Neural cell (in vitro differentiated cells): ENCODE measurements at regions not wholly inside any gene's neighbourhood (a gene's known extent, or its start where the extent isn't known, plus 50 kb on each side); places are given as distances from the start of the nearest gene placed in this dataset.

Source experiments
- H2AFZ ChIP-seq: fragments of 200-600, 300-800 bp; sonication (generic), shearing (Covaris generic); 2 replicates; pipeline ENCODE4 v1.6.0; 2014; ENCODE audit warnings: low read depth, mild to moderate bottlenecking, antibody characterized with exemption, low read length, moderate library complexity
- H3F3A ChIP-seq: fragments of 200-600 bp; shearing (Covaris generic); 2 replicates; pipeline ENCODE4 v1.6.1; 2016; ENCODE audit warnings: mild to moderate bottlenecking, moderate library complexity, mixed read lengths, antibody characterized with exemption, low read length; ENCODE audit not compliant: insufficient read depth, poor library complexity, severe bottlenecking
- H3K27ac ChIP-seq: fragments of 200-600, 300-800 bp; sonication (generic), shearing (Covaris generic); 2 replicates; pipeline ENCODE4 v1.5.1; 2014; ENCODE audit warnings: mild to moderate bottlenecking, low read length, moderate library complexity
- H3K27me3 ChIP-seq: fragments of 300-800, 200-600 bp; sonication (generic), shearing (Covaris generic); 2 replicates; pipeline ENCODE4 v1.6.0; 2014; ENCODE audit warnings: mild to moderate bottlenecking, low read depth, low read length, moderate library complexity; ENCODE audit not compliant: insufficient read depth
- H3K36me3 ChIP-seq: fragments of 300-800, 200-600 bp; sonication (generic), shearing (Covaris generic); 2 replicates; pipeline ENCODE4 v1.5.1; 2014; ENCODE audit warnings: mild to moderate bottlenecking, antibody characterized with exemption, low read length, moderate library complexity; ENCODE audit not compliant: insufficient read depth
- H3K4me2 ChIP-seq: fragments of 300-800, 200-600 bp; sonication (generic), shearing (Covaris generic); 2 replicates; pipeline ENCODE4 v1.6.0; 2014; ENCODE audit warnings: mild to moderate bottlenecking, low read length
- H3K4me3 ChIP-seq: fragments of 300-800, 200-600 bp; sonication (generic), shearing (Covaris generic); 2 replicates; pipeline ENCODE4 v1.5.1; 2014; ENCODE audit warnings: mild to moderate bottlenecking, low read length, moderate library complexity
- H3K79me2 ChIP-seq: fragments of 200-600 bp; shearing (Covaris generic); replicated peaks from 2 replicates; pipeline ENCODE4 v1.6.0; 2014; ENCODE audit warnings: mild to moderate bottlenecking, low read length, moderate library complexity; ENCODE audit not compliant: insufficient read depth
- H3K9ac ChIP-seq: fragments of 300-800, 200-600 bp; sonication (generic), shearing (Covaris generic); 2 replicates; pipeline ENCODE4 v1.6.1; 2016; ENCODE audit warnings: mild to moderate bottlenecking, low read length, mixed read lengths
- H3K9me2 ChIP-seq: fragments of 200-600 bp; shearing (Covaris generic); 2 replicates; pipeline ENCODE4 v1.6.1; 2016; ENCODE audit warnings: mild to moderate bottlenecking, low read length, mixed read lengths; ENCODE audit not compliant: insufficient read depth
- H3K9me3 ChIP-seq: fragments of 200-600, 300-800 bp; sonication (generic), shearing (Covaris generic); 2 replicates; pipeline ENCODE4 v1.6.1; 2016; ENCODE audit warnings: mild to moderate bottlenecking, mixed run types, low read length, moderate library complexity, mixed read lengths
- H4K20me1 ChIP-seq: fragments of 200-600 bp; shearing (Covaris generic); 2 replicates; pipeline ENCODE4 v1.6.1; 2016; ENCODE audit warnings: mild to moderate bottlenecking, mixed run types; ENCODE audit not compliant: insufficient read depth
- EP300 ChIP-seq: fragments of 450-650 bp; conservative IDR thresholded peaks from 2 replicates; pipeline ENCODE4 v1.6.1; 2014; ENCODE audit warnings: antibody characterized with exemption, mild to moderate bottlenecking, moderate library complexity; ENCODE audit not compliant: poor library complexity, severe bottlenecking
- EZH2 ChIP-seq: fragments of 200-600, 300-800 bp; shearing (Covaris generic), sonication (generic); IDR thresholded peaks from 2 replicates; pipeline ENCODE4 v1.6.1; 2014; ENCODE audit warnings: antibody characterized with exemption, low read length, borderline replicate concordance, mild to moderate bottlenecking; ENCODE audit not compliant: insufficient read depth, poor library complexity, severe bottlenecking
- MXI1 ChIP-seq: fragments of 450-650 bp; conservative IDR thresholded peaks from 2 replicates; pipeline ENCODE4 v1.6.1; 2014; ENCODE audit warnings: antibody characterized with exemption, mild to moderate bottlenecking; ENCODE audit not compliant: poor library complexity, severe bottlenecking
- POLR2AphosphoS5 ChIP-seq: IDR thresholded peaks from 2 replicates; pipeline ENCODE4 v1.6.1; 2012
- RAD21 ChIP-seq: fragments of 450-650 bp; conservative IDR thresholded peaks from 2 replicates; pipeline ENCODE4 v1.6.1; 2014; ENCODE audit warnings: antibody characterized with exemption, mild to moderate bottlenecking, moderate library complexity
- SMC3 ChIP-seq: fragments of 450-650 bp; conservative IDR thresholded peaks from 2 replicates; pipeline ENCODE4 v1.6.1; 2014; ENCODE audit warnings: antibody characterized with exemption, mild to moderate bottlenecking, moderate library complexity; ENCODE audit not compliant: poor library complexity
- TAF1 ChIP-seq: IDR thresholded peaks from 2 replicates; pipeline ENCODE4 v1.6.1; 2012; ENCODE audit warnings: low read depth
- TF ChIP-seq, protein P1 (sequence below): fragments of 450-650 bp; IDR thresholded peaks from 2 replicates; pipeline ENCODE4 v1.5.1; 2014; ENCODE audit warnings: antibody characterized with exemption, mild to moderate bottlenecking, moderate library complexity; ENCODE audit not compliant: poor library complexity, severe bottlenecking
- TF ChIP-seq, protein P2 (sequence below): IDR thresholded peaks from 2 replicates; pipeline ENCODE4 v1.6.1; 2012; ENCODE audit warnings: borderline replicate concordance

GRCh38 chr3:43212914-43213611, 73.3 kb upstream of the SNRK start:
- Histone ChIP-seq H3K36me3 (no peaks in the 10 kb centered on the region), H3K4me2 (no peak overlapping the region), H3K9me3 (no peaks in the 10 kb centered on the region), H2AFZ (no peak overlapping the region), H3K9ac (no peak overlapping the region), H4K20me1 (no peaks in the 10 kb centered on the region), H3K27me3 (no peaks in the 10 kb centered on the region), H3K9me2 (no peaks in the 10 kb centered on the region), H3K27ac (no peak overlapping the region), H3K4me3 (no peak overlapping the region), H3F3A (no peaks in the 10 kb centered on the region), H3K79me2 (no peaks in the 10 kb centered on the region)
- no peak for TF ChIP-seq MXI1
- no peak for TF ChIP-seq TAF1
- TF ChIP-seq SMC3: no peak
- TF ChIP-seq RAD21: no peak
- TF ChIP-seq, protein P1, sequence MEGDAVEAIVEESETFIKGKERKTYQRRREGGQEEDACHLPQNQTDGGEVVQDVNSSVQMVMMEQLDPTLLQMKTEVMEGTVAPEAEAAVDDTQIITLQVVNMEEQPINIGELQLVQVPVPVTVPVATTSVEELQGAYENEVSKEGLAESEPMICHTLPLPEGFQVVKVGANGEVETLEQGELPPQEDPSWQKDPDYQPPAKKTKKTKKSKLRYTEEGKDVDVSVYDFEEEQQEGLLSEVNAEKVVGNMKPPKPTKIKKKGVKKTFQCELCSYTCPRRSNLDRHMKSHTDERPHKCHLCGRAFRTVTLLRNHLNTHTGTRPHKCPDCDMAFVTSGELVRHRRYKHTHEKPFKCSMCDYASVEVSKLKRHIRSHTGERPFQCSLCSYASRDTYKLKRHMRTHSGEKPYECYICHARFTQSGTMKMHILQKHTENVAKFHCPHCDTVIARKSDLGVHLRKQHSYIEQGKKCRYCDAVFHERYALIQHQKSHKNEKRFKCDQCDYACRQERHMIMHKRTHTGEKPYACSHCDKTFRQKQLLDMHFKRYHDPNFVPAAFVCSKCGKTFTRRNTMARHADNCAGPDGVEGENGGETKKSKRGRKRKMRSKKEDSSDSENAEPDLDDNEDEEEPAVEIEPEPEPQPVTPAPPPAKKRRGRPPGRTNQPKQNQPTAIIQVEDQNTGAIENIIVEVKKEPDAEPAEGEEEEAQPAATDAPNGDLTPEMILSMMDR: no peak
- TF ChIP-seq, protein P2, sequence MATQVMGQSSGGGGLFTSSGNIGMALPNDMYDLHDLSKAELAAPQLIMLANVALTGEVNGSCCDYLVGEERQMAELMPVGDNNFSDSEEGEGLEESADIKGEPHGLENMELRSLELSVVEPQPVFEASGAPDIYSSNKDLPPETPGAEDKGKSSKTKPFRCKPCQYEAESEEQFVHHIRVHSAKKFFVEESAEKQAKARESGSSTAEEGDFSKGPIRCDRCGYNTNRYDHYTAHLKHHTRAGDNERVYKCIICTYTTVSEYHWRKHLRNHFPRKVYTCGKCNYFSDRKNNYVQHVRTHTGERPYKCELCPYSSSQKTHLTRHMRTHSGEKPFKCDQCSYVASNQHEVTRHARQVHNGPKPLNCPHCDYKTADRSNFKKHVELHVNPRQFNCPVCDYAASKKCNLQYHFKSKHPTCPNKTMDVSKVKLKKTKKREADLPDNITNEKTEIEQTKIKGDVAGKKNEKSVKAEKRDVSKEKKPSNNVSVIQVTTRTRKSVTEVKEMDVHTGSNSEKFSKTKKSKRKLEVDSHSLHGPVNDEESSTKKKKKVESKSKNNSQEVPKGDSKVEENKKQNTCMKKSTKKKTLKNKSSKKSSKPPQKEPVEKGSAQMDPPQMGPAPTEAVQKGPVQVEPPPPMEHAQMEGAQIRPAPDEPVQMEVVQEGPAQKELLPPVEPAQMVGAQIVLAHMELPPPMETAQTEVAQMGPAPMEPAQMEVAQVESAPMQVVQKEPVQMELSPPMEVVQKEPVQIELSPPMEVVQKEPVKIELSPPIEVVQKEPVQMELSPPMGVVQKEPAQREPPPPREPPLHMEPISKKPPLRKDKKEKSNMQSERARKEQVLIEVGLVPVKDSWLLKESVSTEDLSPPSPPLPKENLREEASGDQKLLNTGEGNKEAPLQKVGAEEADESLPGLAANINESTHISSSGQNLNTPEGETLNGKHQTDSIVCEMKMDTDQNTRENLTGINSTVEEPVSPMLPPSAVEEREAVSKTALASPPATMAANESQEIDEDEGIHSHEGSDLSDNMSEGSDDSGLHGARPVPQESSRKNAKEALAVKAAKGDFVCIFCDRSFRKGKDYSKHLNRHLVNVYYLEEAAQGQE: no peak
- no peak for TF ChIP-seq EZH2
- TF ChIP-seq EP300: no peak
- TF ChIP-seq POLR2AphosphoS5: no peak

DNA sequence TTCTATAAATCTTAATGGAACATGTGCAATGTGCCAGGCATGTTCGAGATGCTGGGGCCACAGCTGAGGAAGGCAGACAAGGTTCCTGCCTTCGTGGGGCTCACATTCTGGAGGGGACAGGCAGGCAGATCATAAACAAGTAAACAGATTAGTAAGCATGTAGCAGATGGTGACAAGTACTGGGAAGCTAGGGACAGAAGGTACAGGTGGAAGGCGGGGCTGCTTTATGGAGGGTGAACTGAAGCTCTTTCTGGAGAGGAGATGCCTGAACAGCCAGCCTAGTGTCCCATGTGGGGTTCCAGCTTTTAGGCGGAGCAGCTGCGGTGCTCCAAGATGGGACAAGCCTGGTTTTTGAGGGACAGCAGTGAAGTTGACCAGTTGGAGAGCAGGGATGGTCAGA, 74.7 kb upstream of the SNRK start:
- Histone ChIP-seq H3K9me3 (no peaks in the 10 kb centered on the region), H3K9me2 (no peaks in the 10 kb centered on the region), H3K27ac (no peak overlapping the region), H2AFZ (no peak overlapping the region), H3K9ac (no peak overlapping the region), H3K79me2 (no peaks in the 10 kb centered on the region), H3K27me3 (no peaks in the 10 kb centered on the region), H3K36me3 (no peaks in the 10 kb centered on the region), H3F3A (no peaks in the 10 kb centered on the region), H4K20me1 (no peaks in the 10 kb centered on the region), H3K4me2 (no peak overlapping the region), H3K4me3 (no peak overlapping the region)
- TF ChIP-seq TAF1 (no peak), SMC3 (no peak), RAD21 (no peak), EP300 (no peak), MXI1 (no peak), POLR2AphosphoS5 (no peak)
- TF ChIP-seq, protein P2: no peak
